ENCODE measurements at regions not wholly inside any gene's neighbourhood (a gene's known extent, or its start where the extent isn't known, plus 50 kb on each side); places are given as distances from the start of the nearest gene placed in this dataset.

- TF ChIP-seq CTCF (conservative IDR thresholded peaks at IDR 0.05; ENCODE audit: low read depth, low read length) (no peak), USF2 (IDR thresholded peaks at IDR 0.05; ENCODE audit: low read depth, low read length) (no peak)
Observed at GRCh38 chr5:155307229-155307628, 293.7 kb downstream of the KIF4B start.
